ENCODE measurements at regions not wholly inside any gene's neighbourhood (a gene's known extent, or its start where the extent isn't known, plus 50 kb on each side); places are given as distances from the start of the nearest gene placed in this dataset.
A peak's percentile ranks its signal among the peaks of the same experiment; 100 is the strongest.

GRCh38 chr2:198296665-198297308, 492.4 kb downstream of the PLCL1 start:
- ATAC-seq (peak in 7 of 8 donors; percentile 72 to 88 (median 76)), DNase-seq (peak in 1 of 2 donors; percentile 32)
- whole genome bisulfite sequencing, 2 donors: 1% methylated on average over 8 of the region's 8 CpGs

GRCh38 chr2:198293281-198293680, 488.9 kb downstream of the PLCL1 start:
- H3K27ac ChIP-seq: no peak overlapping the region
- DNase-seq (no peak), ATAC-seq (no peak)
- peaks cover 0 to 6% (median 0%) of the 10 kb centered on the region in 9 donors for H3K4me1 ChIP-seq
- TF ChIP-seq CTCF (IDR thresholded peaks at IDR 0.05): no peak
- 45 to 61% methylated on average over 1 of the region's 1 CpG for WGBS, 2 donors
- H3K27me3 ChIP-seq: peaks cover 0 to 16% (median 0%) of the 10 kb centered on the region in 7 donors
- H3K4me3 ChIP-seq: no peak overlapping the region
- H3K36me3 ChIP-seq: no peaks in the 10 kb centered on the region
- no peaks in the 10 kb centered on the region for H3K9me3 ChIP-seq
- intact Hi-C loops (cut with DNase I): loop anchor here in 8 of 10 donors (5.0 to 10.0 kb wide), 7 partner anchors 148 to 588 kb away; partner anchors contain the start of gene MARS2 (in 3 of the 8)

More at GRCh38 chr2:198296665-198297308, 492.4 kb downstream of the PLCL1 start:
- no peaks in the 10 kb centered on the region for H3K9me3 ChIP-seq
- peaks cover 0 to 11% (median 0%) of the 10 kb centered on the region in 7 donors for H3K27me3 ChIP-seq
- intact Hi-C loops (cut with DNase I): loop anchor here (1.0 to 10.0 kb wide), 12 partner anchors 152 to 592 kb away; partner anchors contain the start of genes MARS2 (in 5 of the 10) and PLCL1 (in 2 of the 10)
- no peak overlapping the region for H3K4me3 ChIP-seq
- no peaks in the 10 kb centered on the region for H3K36me3 ChIP-seq
- peaks cover 0 to 6% (median 0%) of the 10 kb centered on the region in 9 donors for H3K4me1 ChIP-seq
- peak; percentile 62 to 89 (median 88) for TF ChIP-seq CTCF (IDR thresholded peaks at IDR 0.05)
- no peak overlapping the region for H3K27ac ChIP-seq

GRCh38 chr2:198289811-198290210, 485.4 kb downstream of the PLCL1 start:
- H3K4me3 ChIP-seq: no peak overlapping the region
- TF ChIP-seq CTCF (IDR thresholded peaks at IDR 0.05): no peak
- no peak for ATAC-seq
- no peak overlapping the region for H3K27ac ChIP-seq
- no peaks in the 10 kb centered on the region for H3K36me3 ChIP-seq
- no peak for DNase-seq
- 88 to 92% methylated on average over 3 of the region's 3 CpGs for WGBS, 2 donors
- no peaks in the 10 kb centered on the region for H3K4me1 ChIP-seq
- intact Hi-C loops (cut with DNase I): loop anchor here in 8 of 10 donors (5.0 to 10.0 kb wide), 7 partner anchors 145 to 585 kb away; partner anchors contain the start of gene MARS2 (in 3 of the 8)
- no peaks in the 10 kb centered on the region for H3K9me3 ChIP-seq
- H3K27me3 ChIP-seq: peaks cover 0 to 6% (median 0%) of the 10 kb centered on the region in 7 donors

GRCh38 chr2:198287706-198288105, 483.3 kb downstream of the PLCL1 start:
- Histone ChIP-seq H3K9me3 (no peaks in the 10 kb centered on the region), H3K4me3 (no peak overlapping the region), H3K27me3 (peaks cover 0 to 6% (median 0%) of the 10 kb centered on the region in 7 donors), H3K36me3 (no peaks in the 10 kb centered on the region), H3K4me1 (no peaks in the 10 kb centered on the region), H3K27ac (no peak overlapping the region)
- ATAC-seq (no peak), DNase-seq (no peak)
- TF ChIP-seq CTCF (IDR thresholded peaks at IDR 0.05): no peak
- intact Hi-C loops (cut with DNase I): no loop called here
- 44 to 47% methylated on average over 2 of the region's 2 CpGs for WGBS, 2 donors
